Fibroblast of lung (primary cell): ENCODE measurements at regions not wholly inside any gene's neighbourhood (a gene's known extent, or its start where the extent isn't known, plus 50 kb on each side); places are given as distances from the start of the nearest gene placed in this dataset.

Source experiments
- CTCF ChIP-seq, 2 donors: IDR thresholded peaks in 1 of 2; conservative IDR thresholded peaks in 1 of 2; 1 replicate in 1 of 2; 2 replicates in 1 of 2; pipeline ENCODE4 v1.5.1; 2011 to 2012; ENCODE audit warnings: low read length in 2 of 2, control low read depth in 1 of 2, inconsistent platforms in 1 of 2, low read depth in 1 of 2, mild to moderate bottlenecking in 1 of 2
- EZH2 ChIP-seq: IDR thresholded peaks from 2 replicates; pipeline ENCODE4 v1.5.1; 2012; ENCODE audit warnings: low read length, control low read depth, mild to moderate bottlenecking; ENCODE audit errors: missing control alignments

GRCh38 chr4:10366628-10367027 is 90.6 kb downstream of the ZNF518B start:
- TF ChIP-seq CTCF (conservative IDR thresholded peaks at IDR 0.05 in 1 of 2, IDR thresholded peaks at IDR 0.05 in 1 of 2; ENCODE audit: low read depth in 1 of 2, low read length in 2 of 2) = no peak
- TF ChIP-seq EZH2 = no peak
